ENCODE measurements at regions not wholly inside any gene's neighbourhood (a gene's known extent, or its start where the extent isn't known, plus 50 kb on each side); places are given as distances from the start of the nearest gene placed in this dataset.
"Not testable (repeated sequence)": the region's sequence is repeated elsewhere in the genome, so short reads cannot be mapped to it uniquely, and the experiment has no call there.

GRCh38 chr1:204788470-204788869 lies 82.2 kb upstream of the NFASC start:
- Histone ChIP-seq H3K27ac (ENCODE audit: low read depth in 1 of 3, low read length in 2 of 3) (no peak overlapping the region), H3K4me1 (ENCODE audit: control insufficient read depth in 3 of 3, insufficient read depth in 2 of 3, low read depth in 1 of 3, low read length in 2 of 3) (peaks cover 0 to 7% (median 0%) of the 10 kb centered on the region in 3 donors), H3K36me3 (ENCODE audit: control insufficient read depth in 3 of 3, insufficient read depth in 2 of 3, low read depth in 1 of 3, low read length in 3 of 3) (no peaks in the 10 kb centered on the region), H3K27me3 (ENCODE audit: control insufficient read depth in 3 of 3, insufficient read depth in 3 of 3, low read length in 3 of 3) (peaks cover 0 to 9% (median 0%) of the 10 kb centered on the region in 3 donors), H3K9me3 (ENCODE audit: control insufficient read depth in 2 of 2, insufficient read depth in 1 of 2, low read depth in 1 of 2, low read length in 1 of 2) (no peaks in the 10 kb centered on the region), H3K4me3 (ENCODE audit: low read depth in 1 of 3, low read length in 3 of 3) (no peak overlapping the region)
- DNase-seq (no peak), FAIRE-seq (no peak)

- WGBS, 3 donors: 29 to 30% (median 29%) methylated on average over 15 of the region's 15 CpGs
- DNase-seq (peak; percentile 67 to 88), FAIRE-seq (no peak)
- no peaks in the 10 kb centered on the region for H3K36me3 ChIP-seq (ENCODE audit: control insufficient read depth in 3 of 3, insufficient read depth in 2 of 3, low read depth in 1 of 3, low read length in 3 of 3)
- peaks cover 0 to 14% (median 0%) of the 10 kb centered on the region in 3 donors for H3K4me1 ChIP-seq (ENCODE audit: control insufficient read depth in 3 of 3, insufficient read depth in 2 of 3, low read depth in 1 of 3, low read length in 2 of 3)
- H3K27me3 ChIP-seq (ENCODE audit: control insufficient read depth in 3 of 3, insufficient read depth in 3 of 3, low read length in 3 of 3): peaks cover 0 to 9% (median 0%) of the 10 kb centered on the region in 3 donors
- no peak overlapping the region for H3K27ac ChIP-seq (ENCODE audit: low read depth in 1 of 3, low read length in 2 of 3)
- H3K9me3 ChIP-seq (ENCODE audit: control insufficient read depth in 2 of 2, insufficient read depth in 1 of 2, low read depth in 1 of 2, low read length in 1 of 2): no peaks in the 10 kb centered on the region
- no peak overlapping the region for H3K4me3 ChIP-seq (ENCODE audit: low read depth in 1 of 3, low read length in 3 of 3)
Observed at GRCh38 chr1:204791453-204792353, 79.0 kb upstream of the NFASC start.

- Histone ChIP-seq H3K4me1 (ENCODE audit: control insufficient read depth in 3 of 3, insufficient read depth in 2 of 3, low read depth in 1 of 3, low read length in 2 of 3) (peaks cover 0 to 14% (median 0%) of the 10 kb centered on the region in 3 donors), H3K36me3 (ENCODE audit: control insufficient read depth in 3 of 3, insufficient read depth in 2 of 3, low read depth in 1 of 3, low read length in 3 of 3) (no peaks in the 10 kb centered on the region), H3K4me3 (ENCODE audit: low read depth in 1 of 3, low read length in 3 of 3) (no peak overlapping the region), H3K27me3 (ENCODE audit: control insufficient read depth in 3 of 3, insufficient read depth in 3 of 3, low read length in 3 of 3) (peaks cover 0 to 9% (median 0%) of the 10 kb centered on the region in 3 donors), H3K9me3 (ENCODE audit: control insufficient read depth in 2 of 2, insufficient read depth in 1 of 2, low read depth in 1 of 2, low read length in 1 of 2) (no peaks in the 10 kb centered on the region), H3K27ac (ENCODE audit: low read depth in 1 of 3, low read length in 2 of 3) (no peak overlapping the region)
- DNase-seq (no peak), FAIRE-seq (no peak)
- WGBS, 3 donors: 70 to 76% (median 75%) methylated on average over 6 of the region's 6 CpGs
Observed at GRCh38 chr1:204792354-204792692, 78.3 kb upstream of the NFASC start.

- Histone ChIP-seq H3K27ac (ENCODE audit: low read depth in 1 of 3, low read length in 2 of 3) (no peak overlapping the region), H3K4me3 (ENCODE audit: low read depth in 1 of 3, low read length in 3 of 3) (no peak overlapping the region), H3K36me3 (ENCODE audit: control insufficient read depth in 3 of 3, insufficient read depth in 2 of 3, low read depth in 1 of 3, low read length in 3 of 3) (no peaks in the 10 kb centered on the region), H3K9me3 (ENCODE audit: control insufficient read depth in 2 of 2, insufficient read depth in 1 of 2, low read depth in 1 of 2, low read length in 1 of 2) (no peaks in the 10 kb centered on the region), H3K4me1 (ENCODE audit: control insufficient read depth in 3 of 3, insufficient read depth in 2 of 3, low read depth in 1 of 3, low read length in 2 of 3) (peaks cover 0 to 14% (median 0%) of the 10 kb centered on the region in 3 donors), H3K27me3 (ENCODE audit: control insufficient read depth in 3 of 3, insufficient read depth in 3 of 3, low read length in 3 of 3) (peaks cover 0 to 8% (median 0%) of the 10 kb centered on the region in 3 donors)
- WGBS, 3 donors: 77 to 84% (median 83%) methylated on average over 7 of the region's 7 CpGs
- FAIRE-seq (no peak), DNase-seq (peak in 1 of 2 donors; percentile 67)
Observed at GRCh38 chr1:204793259-204793914, 77.3 kb upstream of the NFASC start.

- H3K27ac ChIP-seq (ENCODE audit: low read depth in 1 of 3, low read length in 2 of 3); H3K27me3 ChIP-seq (ENCODE audit: control insufficient read depth in 3 of 3, insufficient read depth in 3 of 3, low read length in 3 of 3); DNase-seq; FAIRE-seq; H3K9me3 ChIP-seq (ENCODE audit: control insufficient read depth in 2 of 2, insufficient read depth in 1 of 2, low read depth in 1 of 2, low read length in 1 of 2); H3K36me3 ChIP-seq (ENCODE audit: control insufficient read depth in 3 of 3, insufficient read depth in 2 of 3, low read depth in 1 of 3, low read length in 3 of 3); H3K4me3 ChIP-seq (ENCODE audit: low read depth in 1 of 3, low read length in 3 of 3): not testable (repeated sequence)
- 89 to 98% (median 93%) methylated on average over 2 of the region's 2 CpGs for WGBS, 3 donors
- peaks cover 0 to 41% (median 0%) of the 10 kb centered on the region in 3 donors for H3K4me1 ChIP-seq (ENCODE audit: control insufficient read depth in 3 of 3, insufficient read depth in 2 of 3, low read depth in 1 of 3, low read length in 2 of 3)
Observed at GRCh38 chr1:204796886-204797285, 73.8 kb upstream of the NFASC start.

- no peak for DNase-seq
Observed at GRCh38 chr1:204797401-204797800, 73.3 kb upstream of the NFASC start.

GRCh38 chr1:204799630-204800029 lies 71.0 kb upstream of the NFASC start:
- Histone ChIP-seq H3K27me3 (ENCODE audit: control insufficient read depth in 3 of 3, insufficient read depth in 3 of 3, low read length in 3 of 3) (no peaks in the 10 kb centered on the region), H3K4me1 (ENCODE audit: control insufficient read depth in 3 of 3, insufficient read depth in 2 of 3, low read depth in 1 of 3, low read length in 2 of 3) (peaks cover 0 to 48% (median 0%) of the 10 kb centered on the region in 3 donors), H3K9me3 (ENCODE audit: control insufficient read depth in 2 of 2, insufficient read depth in 1 of 2, low read depth in 1 of 2, low read length in 1 of 2) (no peaks in the 10 kb centered on the region), H3K36me3 (ENCODE audit: control insufficient read depth in 3 of 3, insufficient read depth in 2 of 3, low read depth in 1 of 3, low read length in 3 of 3) (no peaks in the 10 kb centered on the region), H3K4me3 (ENCODE audit: low read depth in 1 of 3, low read length in 3 of 3) (no peak overlapping the region), H3K27ac (ENCODE audit: low read depth in 1 of 3, low read length in 2 of 3) (no peak overlapping the region)
- no peak for DNase-seq
- 26 to 53% (median 37%) methylated on average over 2 of the region's 2 CpGs for WGBS, 3 donors
- no peak for FAIRE-seq

More at GRCh38 chr1:204797401-204797800, 73.3 kb upstream of the NFASC start:
- Histone ChIP-seq H3K9me3 (ENCODE audit: control insufficient read depth in 2 of 2, insufficient read depth in 1 of 2, low read depth in 1 of 2, low read length in 1 of 2) (no peaks in the 10 kb centered on the region), H3K4me3 (ENCODE audit: low read depth in 1 of 3, low read length in 3 of 3) (no peak overlapping the region), H3K4me1 (ENCODE audit: control insufficient read depth in 3 of 3, insufficient read depth in 2 of 3, low read depth in 1 of 3, low read length in 2 of 3) (peaks cover 0 to 46% (median 0%) of the 10 kb centered on the region in 3 donors), H3K27ac (ENCODE audit: low read depth in 1 of 3, low read length in 2 of 3) (no peak overlapping the region), H3K27me3 (ENCODE audit: control insufficient read depth in 3 of 3, insufficient read depth in 3 of 3, low read length in 3 of 3) (no peaks in the 10 kb centered on the region), H3K36me3 (ENCODE audit: control insufficient read depth in 3 of 3, insufficient read depth in 2 of 3, low read depth in 1 of 3, low read length in 3 of 3) (no peaks in the 10 kb centered on the region)
- WGBS, 3 donors: 69 to 82% (median 79%) methylated on average over 2 of the region's 2 CpGs
- no peak for FAIRE-seq

- peaks cover 0 to 56% (median 0%) of the 10 kb centered on the region in 3 donors for H3K4me1 ChIP-seq (ENCODE audit: control insufficient read depth in 3 of 3, insufficient read depth in 2 of 3, low read depth in 1 of 3, low read length in 2 of 3)
- H3K9me3 ChIP-seq (ENCODE audit: control insufficient read depth in 2 of 2, insufficient read depth in 1 of 2, low read depth in 1 of 2, low read length in 1 of 2): no peaks in the 10 kb centered on the region
- H3K36me3 ChIP-seq (ENCODE audit: control insufficient read depth in 3 of 3, insufficient read depth in 2 of 3, low read depth in 1 of 3, low read length in 3 of 3): no peaks in the 10 kb centered on the region
- 63 to 70% (median 68%) methylated on average over 1 of the region's 1 CpG for WGBS, 3 donors
- DNase-seq: peak in 1 of 2 donors; percentile 75
- H3K4me3 ChIP-seq (ENCODE audit: low read depth in 1 of 3, low read length in 3 of 3): no peak overlapping the region
- FAIRE-seq: no peak
- H3K27me3 ChIP-seq (ENCODE audit: control insufficient read depth in 3 of 3, insufficient read depth in 3 of 3, low read length in 3 of 3): no peaks in the 10 kb centered on the region
- peak overlapping the region in 1 of 3 donors; percentile 77 for H3K27ac ChIP-seq (ENCODE audit: low read depth in 1 of 3, low read length in 2 of 3)
Observed at GRCh38 chr1:204801211-204801610, 69.5 kb upstream of the NFASC start.

All from small intestine (tissue), 7 donors.